Activated naive CD4-positive, alpha-beta T cell treated with anti-CD3 and anti-CD28 coated beads, Interleukin-2, amount 10 ng/mL, durations not matched to agents 7 days and 5 days (primary cell): ENCODE measurements at regions not wholly inside any gene's neighbourhood (a gene's known extent, or its start where the extent isn't known, plus 50 kb on each side); places are given as distances from the start of the nearest gene placed in this dataset.

Experiments
- CTCF ChIA-PET: fragments of 350-600 bp; sonication (Branson Sonifier 250); formaldehyde crosslinking; loops from one replicate; lab custom pipeline; 2021; ENCODE audit warnings: antibody characterized with exemption; lab: Charles Lee
- DNase-seq: peaks from one replicate; pipeline ENCODE4 v3.0.0-alpha.2; 2020
- H3K27ac Mint-ChIP-seq: one replicate; pipeline ENCODE4 v1.8.0; 2021; ENCODE audit warnings: mild to moderate bottlenecking, moderate library complexity, mixed read lengths
- H3K27me3 Mint-ChIP-seq: one replicate; pipeline ENCODE4 v1.8.0; 2021; ENCODE audit warnings: mild to moderate bottlenecking, mixed read lengths
- H3K36me3 Mint-ChIP-seq: one replicate; pipeline ENCODE4 v1.8.0; 2021; ENCODE audit warnings: mixed read lengths
- H3K4me1 Mint-ChIP-seq: one replicate; pipeline ENCODE4 v1.8.0; 2021; ENCODE audit warnings: mixed read lengths
- H3K4me3 Mint-ChIP-seq: one replicate; pipeline ENCODE4 v1.8.0; 2021; ENCODE audit warnings: mild to moderate bottlenecking, moderate library complexity, mixed read lengths
- H3K9me3 Mint-ChIP-seq: one replicate; pipeline ENCODE4 v1.8.0; 2021; ENCODE audit warnings: mixed read lengths

DNA sequence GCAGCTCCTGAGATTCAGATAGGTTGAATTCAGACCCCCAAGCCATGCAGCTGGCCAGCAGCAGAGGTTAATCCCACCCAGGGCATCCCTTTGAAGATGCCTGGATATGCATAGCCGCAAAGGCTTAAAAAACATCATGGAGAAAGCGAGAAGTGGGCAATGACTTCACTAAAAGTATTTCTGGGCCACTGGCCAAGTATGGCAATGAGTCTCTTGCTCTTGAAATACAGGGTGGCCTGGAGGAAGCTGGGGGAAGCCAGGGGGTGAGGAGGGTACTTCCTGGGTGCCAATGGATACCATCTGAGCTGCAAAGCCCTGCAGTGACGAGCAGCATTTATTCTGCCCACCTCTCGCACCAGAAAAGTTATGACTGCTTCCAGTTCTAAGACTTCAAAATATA is 539.3 kb upstream of the TBX3 start:
- H3K27me3 Mint-ChIP-seq = no peaks in the 10 kb centered on the region
- no peak overlapping the region for H3K4me3 Mint-ChIP-seq
- H3K36me3 Mint-ChIP-seq = no peaks in the 10 kb centered on the region
- no peaks in the 10 kb centered on the region for H3K4me1 Mint-ChIP-seq
- H3K27ac Mint-ChIP-seq = no peak overlapping the region
- CTCF ChIA-PET = no interaction called here
- no peak for DNase-seq
- H3K9me3 Mint-ChIP-seq = peaks cover 5% of the 10 kb centered on the region

DNA sequence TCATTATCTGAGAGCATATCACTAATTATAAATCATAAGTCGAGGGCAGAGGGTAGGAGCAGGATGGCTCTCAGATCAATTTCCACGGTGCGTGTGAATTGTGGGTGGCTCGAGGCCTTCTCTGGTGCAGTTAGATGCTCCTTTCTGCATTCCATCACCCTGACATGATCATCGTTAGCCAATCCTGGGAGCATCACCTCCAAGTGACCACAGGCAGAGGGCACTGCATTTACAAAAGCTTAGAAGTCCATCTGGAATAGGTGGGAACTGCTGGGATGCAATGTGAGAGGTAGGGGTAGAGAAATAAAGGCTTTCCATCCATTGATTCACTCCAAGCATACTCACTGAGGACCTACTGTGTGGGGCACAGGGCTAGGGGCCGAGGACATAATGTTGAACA is 538.2 kb upstream of the TBX3 start:
- H3K4me1 Mint-ChIP-seq = no peaks in the 10 kb centered on the region
- no peak for DNase-seq
- H3K9me3 Mint-ChIP-seq = peaks cover 5% of the 10 kb centered on the region
- H3K4me3 Mint-ChIP-seq = no peak overlapping the region
- H3K36me3 Mint-ChIP-seq = no peaks in the 10 kb centered on the region
- CTCF ChIA-PET = no interaction called here
- H3K27ac Mint-ChIP-seq = no peak overlapping the region
- no peaks in the 10 kb centered on the region for H3K27me3 Mint-ChIP-seq

DNA sequence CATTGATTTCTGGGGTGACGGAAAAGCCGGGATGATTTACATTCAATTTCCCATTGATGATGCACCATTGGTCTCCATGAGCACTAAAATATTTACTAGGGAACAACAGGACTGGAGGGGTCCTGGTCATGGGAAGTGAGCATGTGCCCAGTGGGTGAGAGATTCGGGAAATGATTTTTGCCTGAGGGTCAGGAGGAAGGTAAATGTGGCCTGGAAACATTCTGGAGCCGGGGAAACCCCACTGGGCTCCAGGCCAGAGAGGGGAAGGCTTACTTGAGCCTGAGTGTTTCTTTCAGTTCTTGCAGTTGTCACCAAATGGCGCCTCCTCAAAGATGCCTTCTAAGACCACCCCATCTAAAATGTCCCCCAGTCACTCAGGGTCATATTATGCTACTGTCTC is 532.3 kb upstream of the TBX3 start:
- CTCF ChIA-PET = no interaction called here
- Mint-ChIP-seq H3K4me3 (no peak overlapping the region), H3K36me3 (no peaks in the 10 kb centered on the region), H3K9me3 (peaks cover 8% of the 10 kb centered on the region), H3K4me1 (no peaks in the 10 kb centered on the region), H3K27me3 (no peaks in the 10 kb centered on the region), H3K27ac (no peak overlapping the region)
- DNase-seq = no peak

DNA sequence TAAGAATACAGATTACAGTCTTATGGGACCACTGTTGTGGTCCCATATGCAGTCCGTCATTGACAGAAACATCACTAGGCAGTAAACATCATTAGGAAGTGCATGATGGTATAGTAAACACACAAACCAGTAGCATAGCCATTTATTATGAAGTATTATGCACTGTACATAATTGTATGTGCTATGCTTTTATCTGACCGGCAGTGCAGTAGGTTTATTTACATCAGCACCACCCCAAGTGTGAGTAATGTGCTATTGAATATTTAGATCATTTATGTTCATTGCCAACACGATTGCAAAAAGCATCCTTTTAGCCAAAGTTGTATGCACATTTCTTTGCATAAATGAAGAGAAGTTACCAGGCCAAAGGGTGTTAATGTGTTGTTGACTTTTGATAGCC is 531.6 kb upstream of the TBX3 start:
- Mint-ChIP-seq H3K4me1 (no peaks in the 10 kb centered on the region), H3K27ac (no peak overlapping the region), H3K27me3 (no peaks in the 10 kb centered on the region), H3K9me3 (peaks cover 9% of the 10 kb centered on the region), H3K4me3 (no peak overlapping the region), H3K36me3 (no peaks in the 10 kb centered on the region)
- CTCF ChIA-PET = no interaction called here
- no peak for DNase-seq

DNA sequence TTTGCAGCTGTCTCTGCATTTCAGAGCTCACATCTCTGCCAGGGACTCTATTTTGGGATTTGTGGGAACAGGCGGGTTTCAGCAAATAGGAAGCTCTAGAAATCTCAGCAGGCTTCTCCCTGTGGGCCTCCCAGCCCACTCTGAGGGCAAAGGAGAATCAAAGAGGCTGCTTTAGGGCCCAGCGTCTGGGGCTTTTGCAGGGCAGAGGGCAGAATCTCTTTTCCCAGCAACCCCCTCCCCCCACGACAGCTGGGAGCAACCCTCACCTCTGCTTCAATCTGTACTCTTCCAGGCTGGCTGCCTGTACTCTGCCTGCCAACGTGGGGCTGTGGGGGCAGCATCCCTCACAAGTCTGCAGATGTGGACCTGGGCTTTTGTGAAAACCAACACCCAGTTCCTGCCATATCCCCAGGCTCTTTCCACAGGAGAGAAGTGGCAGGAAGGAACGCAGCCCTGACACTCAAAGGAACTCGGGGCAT is 529.6 kb upstream of the TBX3 start:
- CTCF ChIA-PET = no interaction called here
- Mint-ChIP-seq H3K9me3 (peaks cover 13% of the 10 kb centered on the region), H3K4me3 (no peak overlapping the region), H3K36me3 (no peaks in the 10 kb centered on the region), H3K4me1 (no peaks in the 10 kb centered on the region), H3K27ac (no peak overlapping the region), H3K27me3 (no peaks in the 10 kb centered on the region)
- no peak for DNase-seq

DNA sequence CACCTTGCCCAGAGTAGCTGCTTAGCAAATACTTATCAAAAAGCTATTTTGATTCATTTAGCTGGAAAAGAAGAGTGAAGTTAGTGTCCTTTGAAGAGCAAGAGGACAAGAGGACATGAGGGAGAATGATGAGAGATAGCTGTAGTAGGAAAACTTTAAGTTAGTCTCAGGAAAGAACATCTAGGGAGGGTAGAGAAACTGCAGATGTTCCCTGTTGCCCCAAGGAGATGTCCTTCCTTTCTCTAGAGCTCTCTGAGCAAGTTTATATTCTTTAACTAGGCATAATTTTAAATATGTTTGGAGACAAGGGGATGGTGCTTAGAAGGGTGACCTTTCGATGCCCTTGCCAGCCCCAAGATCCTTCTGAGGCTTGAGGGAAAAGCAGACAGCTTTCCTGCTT is 529.1 kb upstream of the TBX3 start:
- CTCF ChIA-PET = no interaction called here
- Mint-ChIP-seq H3K36me3 (no peaks in the 10 kb centered on the region), H3K4me1 (no peaks in the 10 kb centered on the region), H3K27me3 (no peaks in the 10 kb centered on the region), H3K4me3 (no peak overlapping the region), H3K27ac (no peak overlapping the region), H3K9me3 (peaks cover 13% of the 10 kb centered on the region)
- no peak for DNase-seq

DNA sequence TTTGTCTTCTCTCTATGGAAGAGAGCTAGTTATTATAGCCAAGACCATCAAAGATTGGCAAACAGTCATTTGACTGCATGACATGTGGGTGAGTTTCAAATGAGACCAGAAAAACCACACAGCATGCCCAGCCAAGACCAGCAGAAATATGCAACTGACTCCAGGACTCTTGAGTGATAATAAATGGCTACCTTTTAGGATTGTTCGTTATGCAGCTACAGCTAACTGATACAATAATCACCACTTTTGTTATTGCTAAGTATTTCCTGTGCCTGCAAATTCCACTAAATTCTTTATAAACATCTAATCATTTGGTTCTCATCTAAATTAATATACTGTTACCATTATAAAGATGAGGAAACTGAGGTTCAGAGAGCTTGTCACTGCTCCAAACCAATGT is 528.4 kb upstream of the TBX3 start:
- CTCF ChIA-PET = no interaction called here
- no peak for DNase-seq
- Mint-ChIP-seq H3K4me3 (no peak overlapping the region), H3K36me3 (no peaks in the 10 kb centered on the region), H3K27ac (no peak overlapping the region), H3K27me3 (no peaks in the 10 kb centered on the region), H3K9me3 (peaks cover 13% of the 10 kb centered on the region), H3K4me1 (no peaks in the 10 kb centered on the region)

DNA sequence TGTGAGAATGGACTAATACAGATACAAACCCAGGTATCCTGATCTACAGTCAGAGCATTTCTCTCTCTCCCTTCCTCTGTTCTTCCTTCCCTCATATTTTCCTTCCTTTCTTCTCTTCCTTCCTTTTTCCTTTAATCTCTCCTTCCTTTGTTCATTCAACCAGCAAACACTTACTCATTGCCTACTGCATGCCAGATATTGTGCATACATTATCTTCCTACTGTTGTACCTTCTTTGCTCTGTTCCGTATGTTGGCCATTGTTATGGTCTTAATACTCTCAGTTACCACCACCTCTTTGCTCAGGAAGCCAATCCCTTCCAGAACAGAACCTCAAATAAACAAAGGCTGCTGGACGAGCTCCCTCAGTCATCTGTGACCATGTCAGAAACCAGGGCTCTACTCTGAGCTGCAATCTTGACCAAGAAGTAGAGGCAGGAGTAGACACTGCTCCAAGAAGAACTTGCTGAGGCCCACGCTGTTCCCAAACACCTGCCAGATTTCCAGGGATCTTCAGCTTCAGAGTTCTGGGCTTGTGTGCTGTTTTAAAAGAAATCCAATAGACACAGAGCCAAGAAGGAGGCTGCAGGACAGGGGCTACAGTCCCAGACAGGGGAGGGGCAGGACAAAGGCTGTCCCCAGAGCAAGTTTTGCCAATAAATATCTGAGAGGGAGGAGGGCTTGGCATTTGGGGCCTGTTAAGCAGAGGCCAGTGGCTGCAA is 526.7 kb upstream of the TBX3 start:
- no peaks in the 10 kb centered on the region for H3K27me3 Mint-ChIP-seq
- no peaks in the 10 kb centered on the region for H3K36me3 Mint-ChIP-seq
- peaks cover 20% of the 10 kb centered on the region for H3K9me3 Mint-ChIP-seq
- no peak for DNase-seq
- H3K4me1 Mint-ChIP-seq = no peaks in the 10 kb centered on the region
- H3K4me3 Mint-ChIP-seq = no peak overlapping the region
- H3K27ac Mint-ChIP-seq = no peak overlapping the region
- CTCF ChIA-PET = no interaction called here

DNA sequence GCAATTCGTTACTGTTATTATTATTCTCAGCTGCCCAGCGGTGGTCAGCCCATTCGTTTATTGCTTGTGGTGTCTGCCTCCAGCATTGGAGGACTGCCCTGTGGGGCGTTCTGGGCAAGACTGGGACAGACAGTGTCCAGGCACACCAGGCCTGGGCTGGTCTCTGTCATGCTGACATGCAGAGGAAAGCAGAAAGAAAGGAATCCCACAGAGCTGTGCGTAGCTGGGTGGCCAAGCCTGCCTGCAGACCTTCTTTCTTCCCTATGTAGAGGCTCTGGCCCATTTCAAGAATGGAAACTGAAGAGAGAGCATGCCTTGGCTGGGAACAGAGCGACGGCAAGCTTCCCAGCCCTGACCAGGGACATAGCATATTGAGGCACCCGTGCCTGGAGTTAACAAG is 525.3 kb upstream of the TBX3 start:
- Mint-ChIP-seq H3K27ac (no peak overlapping the region), H3K4me3 (no peak overlapping the region), H3K36me3 (no peaks in the 10 kb centered on the region), H3K4me1 (no peaks in the 10 kb centered on the region), H3K9me3 (peaks cover 20% of the 10 kb centered on the region), H3K27me3 (no peaks in the 10 kb centered on the region)
- CTCF ChIA-PET = no interaction called here
- DNase-seq = no peak

DNA sequence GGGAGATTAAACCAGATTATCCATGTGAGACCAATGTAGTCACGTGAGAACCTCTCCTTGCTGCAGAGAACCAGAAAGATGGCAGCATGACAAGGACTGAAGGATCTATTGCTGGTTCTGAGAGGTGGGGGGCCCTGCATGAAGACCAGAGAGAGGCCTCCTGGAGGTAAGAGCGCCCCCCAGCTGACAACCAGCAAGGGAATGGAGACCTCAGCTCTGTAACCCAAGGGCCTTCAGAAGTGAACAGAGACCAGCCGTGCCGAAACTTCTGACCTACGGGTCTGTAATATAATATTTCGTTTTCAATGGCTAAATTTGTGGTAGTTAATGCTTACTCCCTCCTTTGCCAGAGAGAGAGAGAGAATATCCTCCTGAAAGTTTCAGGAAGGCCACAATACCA is 524.1 kb upstream of the TBX3 start:
- Mint-ChIP-seq H3K27ac (no peak overlapping the region), H3K9me3 (peaks cover 20% of the 10 kb centered on the region), H3K27me3 (no peaks in the 10 kb centered on the region), H3K4me1 (no peaks in the 10 kb centered on the region), H3K4me3 (no peak overlapping the region), H3K36me3 (no peaks in the 10 kb centered on the region)
- CTCF ChIA-PET = no interaction called here
- no peak for DNase-seq

DNA sequence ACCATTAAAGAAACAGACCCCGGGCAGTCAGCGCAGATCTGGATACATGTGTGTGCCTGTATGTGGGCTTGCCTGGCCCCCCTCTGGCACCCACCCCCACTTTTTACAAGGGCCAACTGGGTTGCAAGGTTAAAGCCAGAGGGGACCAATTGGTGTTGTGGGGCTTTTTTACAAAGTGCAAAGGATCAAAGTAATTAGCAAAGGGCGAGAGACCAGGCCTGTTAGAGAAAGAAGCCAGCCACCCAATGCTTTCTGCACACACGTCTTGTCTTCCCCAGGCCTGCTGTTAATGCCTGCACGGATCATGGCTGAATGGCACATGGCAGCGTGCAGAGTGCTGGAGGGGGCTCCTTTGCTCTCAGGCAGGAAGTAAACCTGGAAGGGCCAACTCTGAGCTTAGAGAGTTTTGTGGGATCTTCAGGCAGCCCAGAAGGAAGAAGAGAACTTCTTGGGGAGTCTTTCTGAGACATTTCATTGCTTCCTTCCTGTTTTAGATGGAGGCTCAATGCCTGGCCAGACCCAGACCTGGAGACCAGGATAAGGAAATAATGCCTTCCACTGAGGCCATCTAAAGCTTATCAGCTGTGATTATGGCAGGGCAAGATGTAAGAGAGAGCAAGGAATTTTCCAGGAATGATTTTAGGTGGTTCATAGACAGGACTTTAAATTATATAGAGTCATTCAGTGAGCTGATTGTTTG is 523.4 kb upstream of the TBX3 start:
- H3K27ac Mint-ChIP-seq = no peak overlapping the region
- no peak for DNase-seq
- H3K27me3 Mint-ChIP-seq = no peaks in the 10 kb centered on the region
- H3K9me3 Mint-ChIP-seq = peaks cover 18% of the 10 kb centered on the region
- no peaks in the 10 kb centered on the region for H3K36me3 Mint-ChIP-seq
- H3K4me3 Mint-ChIP-seq = no peak overlapping the region
- CTCF ChIA-PET = no interaction called here
- H3K4me1 Mint-ChIP-seq = no peaks in the 10 kb centered on the region

DNA sequence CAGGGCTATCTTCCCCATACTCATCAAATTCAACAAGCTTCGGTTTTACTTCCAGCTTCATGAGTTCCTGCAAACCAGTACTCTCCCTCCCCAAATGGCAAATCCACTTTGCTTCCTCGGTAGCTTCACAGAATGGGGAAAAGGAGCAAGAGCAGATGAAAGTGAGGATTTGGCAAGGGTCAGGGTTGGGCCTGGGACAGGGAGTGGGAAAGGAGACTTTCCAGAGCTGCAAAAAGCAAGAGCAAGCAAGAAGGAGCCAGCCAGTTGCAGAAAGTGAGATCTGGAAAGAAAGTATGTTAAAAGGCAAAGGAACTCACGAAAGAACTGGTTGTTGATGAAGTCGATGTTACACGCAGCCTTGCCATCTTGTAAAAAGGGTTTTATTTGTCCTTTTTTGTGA is 522.8 kb upstream of the TBX3 start:
- no peak overlapping the region for H3K4me3 Mint-ChIP-seq
- peaks cover 16% of the 10 kb centered on the region for H3K9me3 Mint-ChIP-seq
- no peaks in the 10 kb centered on the region for H3K4me1 Mint-ChIP-seq
- DNase-seq = no peak
- no peaks in the 10 kb centered on the region for H3K27me3 Mint-ChIP-seq
- H3K27ac Mint-ChIP-seq = no peak overlapping the region
- no peaks in the 10 kb centered on the region for H3K36me3 Mint-ChIP-seq
- CTCF ChIA-PET = no interaction called here

DNA sequence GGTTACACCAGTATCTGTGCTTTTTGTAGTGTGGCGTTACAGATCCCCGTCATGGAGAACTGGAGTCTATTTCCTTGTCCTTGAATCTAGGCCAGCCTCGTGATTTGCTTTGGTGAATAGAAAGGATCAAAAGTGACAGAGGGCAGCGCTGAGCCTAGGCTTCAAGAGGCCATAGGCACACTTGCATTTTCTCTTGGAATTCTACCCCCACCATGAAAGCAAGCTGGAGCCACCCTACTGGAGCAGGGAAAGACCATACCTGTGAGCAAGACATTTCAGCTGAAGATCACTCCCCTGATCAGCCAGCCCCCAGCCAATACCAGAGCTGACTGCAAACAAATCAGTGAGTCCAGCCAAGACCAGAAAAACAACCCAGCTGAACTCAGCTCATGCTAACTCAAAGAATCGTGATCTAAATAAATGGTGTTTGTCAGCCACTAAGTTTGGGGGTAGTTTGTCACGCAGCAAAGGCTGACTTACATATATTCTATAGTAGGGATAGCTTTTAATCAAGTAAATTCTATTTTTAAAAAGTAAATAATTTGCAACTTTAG is 521.9 kb upstream of the TBX3 start:
- H3K4me1 Mint-ChIP-seq = no peaks in the 10 kb centered on the region
- H3K27ac Mint-ChIP-seq = no peak overlapping the region
- no peaks in the 10 kb centered on the region for H3K27me3 Mint-ChIP-seq
- H3K36me3 Mint-ChIP-seq = no peaks in the 10 kb centered on the region
- no peak overlapping the region for H3K4me3 Mint-ChIP-seq
- CTCF ChIA-PET = no interaction called here
- H3K9me3 Mint-ChIP-seq = peaks cover 12% of the 10 kb centered on the region
- no peak for DNase-seq

DNA sequence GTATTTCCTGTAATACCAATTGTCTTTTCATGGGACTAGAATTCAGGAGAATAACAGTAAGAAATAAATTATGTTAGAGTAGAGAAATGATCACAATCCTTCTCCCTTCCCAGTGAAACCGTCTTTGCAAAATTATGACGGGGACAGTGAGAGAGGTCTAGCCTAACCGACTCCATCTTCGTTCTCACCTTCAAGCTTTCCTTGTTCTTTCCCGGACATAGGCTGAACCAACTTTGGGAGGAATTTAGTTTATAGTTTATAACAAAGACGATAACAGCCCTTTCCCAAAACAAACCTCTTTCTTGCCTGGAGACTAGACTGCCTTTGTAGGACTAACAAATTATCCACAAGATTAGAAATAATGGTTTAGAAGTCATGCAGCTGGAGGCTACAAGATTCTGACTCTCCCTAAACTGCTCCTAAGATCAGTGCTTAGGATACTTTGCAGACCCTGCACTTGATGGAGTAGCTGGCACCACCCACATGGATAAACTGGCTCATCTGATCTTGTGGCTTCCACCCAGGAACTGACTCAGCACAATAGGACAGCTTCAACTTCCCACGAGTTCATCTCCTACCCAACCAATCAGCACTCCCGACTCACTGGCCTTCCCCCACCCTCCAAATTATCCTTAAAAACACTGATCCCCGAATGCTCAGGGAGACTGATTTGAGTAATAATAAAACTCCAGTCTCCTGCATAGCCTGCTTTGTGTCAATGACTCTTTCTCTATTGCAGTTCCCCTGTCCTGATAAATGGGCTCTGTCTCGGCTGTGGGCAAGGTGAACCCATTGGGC is 521.2 kb upstream of the TBX3 start:
- H3K27me3 Mint-ChIP-seq = no peaks in the 10 kb centered on the region
- H3K4me1 Mint-ChIP-seq = no peaks in the 10 kb centered on the region
- CTCF ChIA-PET = no interaction called here
- no peak overlapping the region for H3K27ac Mint-ChIP-seq
- H3K36me3 Mint-ChIP-seq = no peaks in the 10 kb centered on the region
- H3K4me3 Mint-ChIP-seq = no peak overlapping the region
- peaks cover 9% of the 10 kb centered on the region for H3K9me3 Mint-ChIP-seq
- no peak for DNase-seq
